ENCODE measurements at regions not wholly inside any gene's neighbourhood (a gene's known extent, or its start where the extent isn't known, plus 50 kb on each side); places are given as distances from the start of the nearest gene placed in this dataset.

DNA sequence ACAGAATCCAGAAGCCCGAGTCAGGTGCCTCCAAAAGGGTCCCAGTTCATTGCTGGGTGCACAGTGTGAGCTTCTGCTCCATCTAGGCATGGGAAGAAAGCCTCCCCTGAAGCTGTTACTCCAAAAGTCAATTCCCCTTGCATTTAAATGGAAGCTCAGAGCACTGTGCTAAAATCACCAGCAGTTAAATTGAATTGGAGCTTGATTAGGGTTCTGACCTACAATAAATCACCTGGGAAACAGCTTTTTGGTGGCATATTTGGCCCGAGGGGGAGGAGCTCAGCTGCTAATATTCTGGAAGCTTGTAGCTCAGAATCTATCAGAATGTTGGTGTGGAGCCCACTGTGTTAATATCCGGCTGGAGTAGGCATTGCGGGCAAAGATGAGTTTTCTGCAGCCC is 87.1 kb upstream of the RGMA start:
- no peaks in the 10 kb centered on the region for H3K9me3 ChIP-seq
- no peak for DNase-seq
- H3K4me1 ChIP-seq: no peaks in the 10 kb centered on the region
- no peak overlapping the region for H3K4me3 ChIP-seq
- H3K36me3 ChIP-seq (replicated peaks in 1 of 2; ENCODE audit: insufficient read depth in 1 of 2, low read depth in 2 of 2): no peaks in the 10 kb centered on the region
- no peak overlapping the region for H3K27ac ChIP-seq
- TF ChIP-seq POLR2A (IDR thresholded peaks at IDR 0.05): no peak
- TF ChIP-seq, protein P1, sequence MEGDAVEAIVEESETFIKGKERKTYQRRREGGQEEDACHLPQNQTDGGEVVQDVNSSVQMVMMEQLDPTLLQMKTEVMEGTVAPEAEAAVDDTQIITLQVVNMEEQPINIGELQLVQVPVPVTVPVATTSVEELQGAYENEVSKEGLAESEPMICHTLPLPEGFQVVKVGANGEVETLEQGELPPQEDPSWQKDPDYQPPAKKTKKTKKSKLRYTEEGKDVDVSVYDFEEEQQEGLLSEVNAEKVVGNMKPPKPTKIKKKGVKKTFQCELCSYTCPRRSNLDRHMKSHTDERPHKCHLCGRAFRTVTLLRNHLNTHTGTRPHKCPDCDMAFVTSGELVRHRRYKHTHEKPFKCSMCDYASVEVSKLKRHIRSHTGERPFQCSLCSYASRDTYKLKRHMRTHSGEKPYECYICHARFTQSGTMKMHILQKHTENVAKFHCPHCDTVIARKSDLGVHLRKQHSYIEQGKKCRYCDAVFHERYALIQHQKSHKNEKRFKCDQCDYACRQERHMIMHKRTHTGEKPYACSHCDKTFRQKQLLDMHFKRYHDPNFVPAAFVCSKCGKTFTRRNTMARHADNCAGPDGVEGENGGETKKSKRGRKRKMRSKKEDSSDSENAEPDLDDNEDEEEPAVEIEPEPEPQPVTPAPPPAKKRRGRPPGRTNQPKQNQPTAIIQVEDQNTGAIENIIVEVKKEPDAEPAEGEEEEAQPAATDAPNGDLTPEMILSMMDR (IDR thresholded peaks at IDR 0.05): no peak
- no peaks in the 10 kb centered on the region for H3K27me3 ChIP-seq
- no peak for ATAC-seq
- WGBS, 2 donors: 72 to 74% methylated on average over 4 of the region's 4 CpGs
- intact Hi-C loops (cut with DNase I): no loop called here

DNA sequence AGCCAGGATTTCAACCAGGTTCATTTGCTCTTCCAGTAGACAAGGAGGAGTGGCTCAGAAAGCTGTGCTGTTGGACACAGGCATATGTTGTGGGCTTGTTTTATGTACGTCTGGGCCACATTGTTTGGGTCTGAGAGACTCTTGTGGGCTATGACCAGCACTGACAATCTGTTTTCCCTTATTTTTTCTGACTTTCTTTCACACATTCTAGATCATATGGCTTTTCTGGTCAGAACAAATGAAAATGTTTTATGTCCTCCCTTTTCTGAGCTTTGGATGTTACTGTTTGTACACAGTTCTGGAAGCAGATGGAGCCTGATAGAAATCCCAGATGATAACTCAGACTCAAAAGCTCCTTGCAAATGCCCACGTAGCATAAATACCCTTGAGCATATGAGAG is 85.8 kb upstream of the RGMA start:
- H3K27me3 ChIP-seq: no peaks in the 10 kb centered on the region
- 67 to 86% methylated on average over 2 of the region's 2 CpGs for WGBS, 2 donors
- H3K4me3 ChIP-seq: no peak overlapping the region

DNA sequence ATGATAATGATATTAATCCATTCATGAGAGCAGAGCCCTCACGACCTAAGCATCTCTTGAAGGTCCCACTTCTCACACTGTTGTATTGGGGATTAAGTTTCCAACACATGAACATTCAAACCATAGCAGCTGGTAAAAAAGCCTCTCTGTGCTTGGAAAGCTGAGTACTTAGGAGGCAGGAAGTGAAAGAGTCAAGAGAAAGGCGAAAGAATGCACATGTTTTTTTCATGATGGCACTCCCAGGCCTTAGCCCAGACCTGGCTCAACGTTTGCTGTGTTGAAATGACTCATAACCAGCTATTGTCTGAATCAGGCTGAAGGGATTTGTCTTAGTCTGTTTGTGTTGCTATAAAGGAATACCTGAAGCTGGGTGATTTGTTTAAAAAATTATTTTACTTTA is 84.4 kb upstream of the RGMA start:
- no peak for DNase-seq
- intact Hi-C loops (cut with DNase I): no loop called here
- no peak for TF ChIP-seq POLR2A (IDR thresholded peaks at IDR 0.05)
- TF ChIP-seq, protein P1 (IDR thresholded peaks at IDR 0.05): no peak
- no peak overlapping the region for H3K4me3 ChIP-seq
- ATAC-seq: no peak
- H3K36me3 ChIP-seq (replicated peaks in 1 of 2; ENCODE audit: insufficient read depth in 1 of 2, low read depth in 2 of 2): no peaks in the 10 kb centered on the region
- WGBS, 2 donors: 76 to 79% methylated on average over 3 of the region's 3 CpGs
- no peaks in the 10 kb centered on the region for H3K27me3 ChIP-seq
- no peaks in the 10 kb centered on the region for H3K9me3 ChIP-seq
- no peak overlapping the region for H3K27ac ChIP-seq
- H3K4me1 ChIP-seq: no peaks in the 10 kb centered on the region

More for the DNA sequence above, 85.8 kb upstream of the RGMA start:
- no peak overlapping the region for H3K27ac ChIP-seq
- TF ChIP-seq, protein P1 (IDR thresholded peaks at IDR 0.05): no peak
- TF ChIP-seq POLR2A (IDR thresholded peaks at IDR 0.05): no peak
- DNase-seq (no peak), ATAC-seq (no peak)
- H3K36me3 ChIP-seq (replicated peaks in 1 of 2; ENCODE audit: insufficient read depth in 1 of 2, low read depth in 2 of 2): no peaks in the 10 kb centered on the region
- intact Hi-C loops (cut with DNase I): no loop called here
- no peaks in the 10 kb centered on the region for H3K9me3 ChIP-seq
- H3K4me1 ChIP-seq: no peaks in the 10 kb centered on the region

DNA sequence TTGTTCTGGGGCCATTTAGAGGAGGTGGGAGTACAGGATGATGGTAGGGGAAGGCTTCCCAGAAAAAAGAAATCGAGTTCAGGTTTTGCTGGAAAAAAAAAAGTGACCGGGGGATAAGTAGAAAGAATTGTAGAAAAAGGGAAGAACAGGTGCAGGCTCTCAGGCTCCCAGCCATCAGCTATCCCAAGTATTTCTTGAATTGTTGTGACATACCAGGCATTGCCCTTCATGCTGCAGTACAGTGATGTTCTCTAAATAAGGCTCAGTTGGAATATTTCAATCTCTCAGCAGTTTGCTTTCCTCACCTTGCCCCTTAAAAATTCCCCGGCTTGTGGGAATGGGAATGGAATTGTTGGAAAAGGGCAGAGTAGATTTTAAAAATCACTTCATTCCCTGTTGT is 82.5 kb upstream of the RGMA start:
- Histone ChIP-seq H3K4me3 (no peak overlapping the region), H3K27ac (no peak overlapping the region), H3K9me3 (no peaks in the 10 kb centered on the region), H3K36me3 (replicated peaks in 1 of 2; ENCODE audit: insufficient read depth in 1 of 2, low read depth in 2 of 2) (no peaks in the 10 kb centered on the region), H3K27me3 (no peaks in the 10 kb centered on the region), H3K4me1 (no peaks in the 10 kb centered on the region)
- DNase-seq: no peak
- TF ChIP-seq POLR2A (IDR thresholded peaks at IDR 0.05): no peak
- TF ChIP-seq, protein P1 (IDR thresholded peaks at IDR 0.05): no peak
- WGBS, 2 donors: 71 to 72% methylated on average over 3 of the region's 3 CpGs
- intact Hi-C loops (cut with DNase I): no loop called here
- ATAC-seq: no peak

DNA sequence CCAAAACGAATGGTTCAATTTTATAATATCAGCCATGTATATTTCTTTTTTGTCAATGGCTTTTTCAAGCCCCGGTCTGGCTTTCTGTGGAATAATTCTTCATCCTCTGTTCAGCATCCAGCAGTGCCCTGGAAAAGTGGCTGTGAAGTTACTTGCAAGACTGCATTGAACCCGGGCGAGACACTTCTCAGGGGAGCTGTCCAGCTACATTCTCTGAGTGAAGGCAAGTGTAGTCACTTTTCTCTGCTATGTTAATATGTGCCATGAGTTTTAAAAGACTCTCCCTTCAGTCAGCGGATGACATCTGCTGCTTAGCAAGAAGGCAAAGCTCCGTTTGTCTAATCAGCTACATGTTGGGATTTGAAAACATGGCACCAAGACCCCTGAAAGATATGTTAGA is 81.3 kb upstream of the RGMA start:
- TF ChIP-seq, protein P1 (IDR thresholded peaks at IDR 0.05): no peak
- TF ChIP-seq POLR2A (IDR thresholded peaks at IDR 0.05): no peak
- ATAC-seq: no peak
- H3K27ac ChIP-seq: no peak overlapping the region
- intact Hi-C loops (cut with DNase I): no loop called here
- no peak for DNase-seq
- H3K9me3 ChIP-seq: no peaks in the 10 kb centered on the region
- no peaks in the 10 kb centered on the region for H3K4me1 ChIP-seq
- 77 to 80% methylated on average over 6 of the region's 6 CpGs for WGBS, 2 donors
- H3K36me3 ChIP-seq (replicated peaks in 1 of 2; ENCODE audit: insufficient read depth in 1 of 2, low read depth in 2 of 2): no peaks in the 10 kb centered on the region
- no peaks in the 10 kb centered on the region for H3K27me3 ChIP-seq
- H3K4me3 ChIP-seq: no peak overlapping the region
